ENCODE measurements at regions not wholly inside any gene's neighbourhood (a gene's known extent, or its start where the extent isn't known, plus 50 kb on each side); places are given as distances from the start of the nearest gene placed in this dataset.

DNA sequence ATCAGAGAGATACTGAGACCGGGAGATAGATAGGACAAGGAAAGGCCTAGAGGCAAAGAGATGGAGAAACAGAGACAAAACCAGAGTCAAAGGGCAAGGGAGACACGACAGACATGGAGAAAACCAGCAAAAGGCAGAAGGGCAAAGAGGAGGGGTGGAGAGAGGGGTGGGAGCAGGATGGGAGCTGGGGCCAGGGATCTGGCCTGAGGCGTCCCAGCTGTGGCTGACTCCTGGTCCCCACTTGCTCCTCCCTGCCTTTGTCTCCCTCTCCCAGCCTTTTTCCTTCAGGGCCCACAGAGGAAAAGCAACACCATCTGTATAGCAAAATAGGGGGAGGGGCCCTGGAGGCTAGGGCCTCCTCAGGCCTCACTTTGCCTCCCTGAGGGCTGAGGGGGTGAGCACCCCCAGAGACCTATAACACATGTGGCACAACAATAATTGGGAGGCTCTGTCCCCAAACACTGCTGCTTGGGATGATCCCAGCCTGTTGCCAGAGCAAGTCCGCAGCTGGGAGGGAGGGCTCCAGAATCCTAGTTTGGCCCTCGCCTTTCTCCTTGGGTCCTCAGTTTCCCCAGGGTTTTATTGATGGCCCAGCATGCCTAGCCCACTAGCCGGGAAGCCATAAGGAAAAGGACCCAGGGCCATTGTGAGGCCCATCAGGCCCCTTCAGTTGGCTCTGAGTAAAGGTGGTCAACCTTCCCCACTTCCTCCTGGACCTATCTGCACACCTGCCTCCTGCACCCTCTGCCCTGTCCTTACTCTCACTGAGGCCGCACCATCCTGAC lies 96.8 kb downstream of the PJA1 start:
- Mint-ChIP-seq H3K4me1 (ENCODE audit: low read depth) (no peaks in the 10 kb centered on the region), H3K27ac (no peak overlapping the region), H3K36me3 (ENCODE audit: low read depth) (no peaks in the 10 kb centered on the region)

DNA sequence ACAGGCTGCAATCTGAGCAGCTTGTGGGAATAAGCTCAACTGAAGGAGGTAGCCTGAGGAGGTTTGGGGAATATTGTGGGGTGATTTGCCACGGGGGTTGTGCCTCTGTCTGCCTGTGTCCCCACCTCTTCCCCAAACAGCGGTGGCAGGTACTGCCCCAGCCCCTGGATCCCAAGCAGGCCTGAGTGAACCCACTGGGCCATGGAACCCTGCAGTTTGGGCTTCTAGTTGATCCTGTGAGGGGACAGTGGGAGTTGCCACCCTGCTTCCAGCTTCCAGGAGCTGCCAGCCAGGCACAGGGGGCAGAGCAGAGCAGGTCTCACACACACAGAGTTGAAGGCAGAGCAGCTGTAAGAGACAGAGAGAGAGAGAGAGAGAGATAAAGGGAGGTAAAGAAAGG lies 97.4 kb downstream of the PJA1 start:
- no peaks in the 10 kb centered on the region for H3K27me3 Mint-ChIP-seq
- no peaks in the 10 kb centered on the region for H3K9me3 Mint-ChIP-seq
- no peak overlapping the region for H3K27ac Mint-ChIP-seq
- CTCF ChIA-PET: no interaction called here
- DNase-seq (no peak), ATAC-seq (no peak)
- POLR2A ChIA-PET: no interaction called here
- TF ChIP-seq, protein P1, sequence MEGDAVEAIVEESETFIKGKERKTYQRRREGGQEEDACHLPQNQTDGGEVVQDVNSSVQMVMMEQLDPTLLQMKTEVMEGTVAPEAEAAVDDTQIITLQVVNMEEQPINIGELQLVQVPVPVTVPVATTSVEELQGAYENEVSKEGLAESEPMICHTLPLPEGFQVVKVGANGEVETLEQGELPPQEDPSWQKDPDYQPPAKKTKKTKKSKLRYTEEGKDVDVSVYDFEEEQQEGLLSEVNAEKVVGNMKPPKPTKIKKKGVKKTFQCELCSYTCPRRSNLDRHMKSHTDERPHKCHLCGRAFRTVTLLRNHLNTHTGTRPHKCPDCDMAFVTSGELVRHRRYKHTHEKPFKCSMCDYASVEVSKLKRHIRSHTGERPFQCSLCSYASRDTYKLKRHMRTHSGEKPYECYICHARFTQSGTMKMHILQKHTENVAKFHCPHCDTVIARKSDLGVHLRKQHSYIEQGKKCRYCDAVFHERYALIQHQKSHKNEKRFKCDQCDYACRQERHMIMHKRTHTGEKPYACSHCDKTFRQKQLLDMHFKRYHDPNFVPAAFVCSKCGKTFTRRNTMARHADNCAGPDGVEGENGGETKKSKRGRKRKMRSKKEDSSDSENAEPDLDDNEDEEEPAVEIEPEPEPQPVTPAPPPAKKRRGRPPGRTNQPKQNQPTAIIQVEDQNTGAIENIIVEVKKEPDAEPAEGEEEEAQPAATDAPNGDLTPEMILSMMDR (IDR thresholded peaks at IDR 0.05): no peak
- H3K36me3 Mint-ChIP-seq (ENCODE audit: low read depth): no peaks in the 10 kb centered on the region
- no peak overlapping the region for H3K4me3 Mint-ChIP-seq
- H3K4me1 Mint-ChIP-seq (ENCODE audit: low read depth): no peaks in the 10 kb centered on the region
- intact Hi-C loops (cut with micrococcal nuclease): no loop called here

More for the DNA sequence above, 96.8 kb downstream of the PJA1 start:
- no peak for ATAC-seq
- H3K4me3 Mint-ChIP-seq: no peak overlapping the region
- ChIA-PET POLR2A (no interaction called here), CTCF (no interaction called here)
- TF ChIP-seq, protein P1 (IDR thresholded peaks at IDR 0.05): no peak
- no peaks in the 10 kb centered on the region for H3K9me3 Mint-ChIP-seq
- intact Hi-C loops (cut with micrococcal nuclease): no loop called here
- H3K27me3 Mint-ChIP-seq: no peaks in the 10 kb centered on the region
- no peak for DNase-seq

DNA sequence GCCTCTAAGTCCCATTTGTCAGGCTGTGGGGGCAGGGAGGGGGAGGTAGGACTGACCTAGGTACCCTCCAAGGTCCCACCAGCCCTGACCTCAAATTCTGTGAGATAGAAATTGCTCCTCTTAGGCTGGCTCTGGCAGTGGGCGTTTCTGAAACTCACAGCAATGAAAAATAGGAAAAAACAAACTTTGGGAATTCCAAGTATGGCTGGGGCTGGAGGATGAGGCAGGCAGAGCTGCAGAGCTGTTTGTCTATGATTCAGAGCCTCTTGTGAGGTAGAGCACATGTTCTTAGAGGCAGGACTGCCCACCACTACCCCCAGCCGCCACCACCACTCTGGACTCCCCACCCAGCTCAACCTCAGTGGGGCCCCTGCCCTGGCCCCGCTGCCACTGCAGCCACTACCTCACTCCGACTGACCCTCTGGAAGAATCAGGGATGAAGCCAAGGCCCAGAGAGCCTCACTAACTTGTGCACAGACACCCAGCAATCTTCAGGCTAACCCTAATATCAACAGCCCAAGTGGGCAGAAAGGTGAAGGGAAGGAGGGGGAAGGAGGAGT lies 98.2 kb downstream of the PJA1 start:
- Mint-ChIP-seq H3K27me3 (no peaks in the 10 kb centered on the region), H3K27ac (no peak overlapping the region), H3K9me3 (no peaks in the 10 kb centered on the region), H3K4me3 (no peak overlapping the region), H3K36me3 (ENCODE audit: low read depth) (no peaks in the 10 kb centered on the region), H3K4me1 (ENCODE audit: low read depth) (no peaks in the 10 kb centered on the region)
- ATAC-seq: no peak
- no peak for DNase-seq
- POLR2A ChIA-PET: no interaction called here
- TF ChIP-seq, protein P1 (IDR thresholded peaks at IDR 0.05): no peak
- CTCF ChIA-PET: no interaction called here
- intact Hi-C loops (cut with micrococcal nuclease): no loop called here

GRCh38 chrX:69066021-69066757 lies 99.1 kb downstream of the PJA1 start:
- no peak for DNase-seq
- intact Hi-C loops (cut with micrococcal nuclease): no loop called here
- no peak overlapping the region for H3K27ac Mint-ChIP-seq

More at GRCh38 chrX:69066021-69066757, 99.1 kb downstream of the PJA1 start:
- no peaks in the 10 kb centered on the region for H3K4me1 Mint-ChIP-seq (ENCODE audit: low read depth)
- no peak for ATAC-seq
- H3K9me3 Mint-ChIP-seq: no peaks in the 10 kb centered on the region
- ChIA-PET CTCF (no interaction called here), POLR2A (no interaction called here)
- no peaks in the 10 kb centered on the region for H3K36me3 Mint-ChIP-seq (ENCODE audit: low read depth)
- TF ChIP-seq, protein P1 (IDR thresholded peaks at IDR 0.05): no peak
- no peak overlapping the region for H3K4me3 Mint-ChIP-seq
- H3K27me3 Mint-ChIP-seq: no peaks in the 10 kb centered on the region

Data from activated CD8-positive, alpha-beta T cell treated with anti-CD3 and anti-CD28 coated beads for 36 hours (primary cell).